ENCODE measurements at regions not wholly inside any gene's neighbourhood (a gene's known extent, or its start where the extent isn't known, plus 50 kb on each side); places are given as distances from the start of the nearest gene placed in this dataset.

GRCh38 chr13:47005756-47006414 is 109.0 kb upstream of the HTR2A start:
- H3K4me3 ChIP-seq (ENCODE audit: low read depth in 1 of 3, low read length in 3 of 3): no peak overlapping the region
- no peaks in the 10 kb centered on the region for H3K9me3 ChIP-seq (ENCODE audit: control insufficient read depth in 4 of 4, low read length in 3 of 4)
- no peaks in the 10 kb centered on the region for H3K4me1 ChIP-seq (ENCODE audit: control insufficient read depth in 4 of 4, insufficient read depth in 4 of 4, low read length in 3 of 4)
- no peak overlapping the region for H3K27ac ChIP-seq (ENCODE audit: low read depth in 1 of 2, low read length in 2 of 2)
- WGBS: 96% methylated on average over 2 of the region's 2 CpGs
- H3K27me3 ChIP-seq (ENCODE audit: control insufficient read depth in 4 of 4, insufficient read depth in 4 of 4, low read length in 3 of 4): no peaks in the 10 kb centered on the region
- TF ChIP-seq, protein P1, sequence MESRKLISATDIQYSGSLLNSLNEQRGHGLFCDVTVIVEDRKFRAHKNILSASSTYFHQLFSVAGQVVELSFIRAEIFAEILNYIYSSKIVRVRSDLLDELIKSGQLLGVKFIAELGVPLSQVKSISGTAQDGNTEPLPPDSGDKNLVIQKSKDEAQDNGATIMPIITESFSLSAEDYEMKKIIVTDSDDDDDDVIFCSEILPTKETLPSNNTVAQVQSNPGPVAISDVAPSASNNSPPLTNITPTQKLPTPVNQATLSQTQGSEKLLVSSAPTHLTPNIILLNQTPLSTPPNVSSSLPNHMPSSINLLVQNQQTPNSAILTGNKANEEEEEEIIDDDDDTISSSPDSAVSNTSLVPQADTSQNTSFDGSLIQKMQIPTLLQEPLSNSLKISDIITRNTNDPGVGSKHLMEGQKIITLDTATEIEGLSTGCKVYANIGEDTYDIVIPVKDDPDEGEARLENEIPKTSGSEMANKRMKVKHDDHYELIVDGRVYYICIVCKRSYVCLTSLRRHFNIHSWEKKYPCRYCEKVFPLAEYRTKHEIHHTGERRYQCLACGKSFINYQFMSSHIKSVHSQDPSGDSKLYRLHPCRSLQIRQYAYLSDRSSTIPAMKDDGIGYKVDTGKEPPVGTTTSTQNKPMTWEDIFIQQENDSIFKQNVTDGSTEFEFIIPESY (IDR thresholded peaks at IDR 0.05): no peak
- TF ChIP-seq REST (IDR thresholded peaks at IDR 0.05) (no peak), RAD21 (IDR thresholded peaks at IDR 0.05) (no peak)
- no peak for DNase-seq (ENCODE audit: low spot score)
- H3K9ac ChIP-seq (ENCODE audit: low read depth in 1 of 2, low read length in 2 of 2): no peak overlapping the region
- H3K36me3 ChIP-seq (ENCODE audit: control insufficient read depth in 4 of 4, insufficient read depth in 3 of 4, low read depth in 1 of 4, low read length in 3 of 4): no peaks in the 10 kb centered on the region

DNA sequence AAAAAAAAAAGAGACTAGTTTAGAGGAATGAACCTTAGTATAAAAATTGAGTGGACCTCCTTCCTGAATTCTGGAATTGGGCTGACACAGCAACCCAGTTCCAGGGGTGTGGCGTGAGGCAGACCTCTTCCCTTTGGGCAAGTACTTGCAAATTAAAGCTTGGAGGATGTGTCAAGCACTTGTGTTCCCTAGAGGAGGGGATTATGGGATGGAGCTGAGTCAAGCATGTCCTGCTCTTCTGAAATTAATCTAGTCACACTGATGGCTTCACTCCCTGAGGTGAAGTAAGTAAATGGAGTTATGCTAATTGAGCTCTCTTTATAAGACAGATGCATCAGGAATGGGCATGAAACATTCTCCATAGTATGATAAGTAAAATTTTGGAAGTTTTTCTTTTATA is 107.7 kb upstream of the HTR2A start:
- H3K4me3 ChIP-seq (ENCODE audit: low read depth in 1 of 3, low read length in 3 of 3): no peak overlapping the region

More for the DNA sequence above, 107.7 kb upstream of the HTR2A start:
- Histone ChIP-seq H3K9me3 (ENCODE audit: control insufficient read depth in 4 of 4, low read length in 3 of 4) (no peaks in the 10 kb centered on the region), H3K27me3 (ENCODE audit: control insufficient read depth in 4 of 4, insufficient read depth in 4 of 4, low read length in 3 of 4) (no peaks in the 10 kb centered on the region), H3K9ac (ENCODE audit: low read depth in 1 of 2, low read length in 2 of 2) (no peak overlapping the region), H3K4me1 (ENCODE audit: control insufficient read depth in 4 of 4, insufficient read depth in 4 of 4, low read length in 3 of 4) (no peaks in the 10 kb centered on the region), H3K36me3 (ENCODE audit: control insufficient read depth in 4 of 4, insufficient read depth in 3 of 4, low read depth in 1 of 4, low read length in 3 of 4) (no peaks in the 10 kb centered on the region), H3K27ac (ENCODE audit: low read depth in 1 of 2, low read length in 2 of 2) (no peak overlapping the region)
- DNase-seq (ENCODE audit: low spot score): no peak
- 88% methylated on average over 1 of the region's 1 CpG for WGBS
- TF ChIP-seq, protein P2, sequence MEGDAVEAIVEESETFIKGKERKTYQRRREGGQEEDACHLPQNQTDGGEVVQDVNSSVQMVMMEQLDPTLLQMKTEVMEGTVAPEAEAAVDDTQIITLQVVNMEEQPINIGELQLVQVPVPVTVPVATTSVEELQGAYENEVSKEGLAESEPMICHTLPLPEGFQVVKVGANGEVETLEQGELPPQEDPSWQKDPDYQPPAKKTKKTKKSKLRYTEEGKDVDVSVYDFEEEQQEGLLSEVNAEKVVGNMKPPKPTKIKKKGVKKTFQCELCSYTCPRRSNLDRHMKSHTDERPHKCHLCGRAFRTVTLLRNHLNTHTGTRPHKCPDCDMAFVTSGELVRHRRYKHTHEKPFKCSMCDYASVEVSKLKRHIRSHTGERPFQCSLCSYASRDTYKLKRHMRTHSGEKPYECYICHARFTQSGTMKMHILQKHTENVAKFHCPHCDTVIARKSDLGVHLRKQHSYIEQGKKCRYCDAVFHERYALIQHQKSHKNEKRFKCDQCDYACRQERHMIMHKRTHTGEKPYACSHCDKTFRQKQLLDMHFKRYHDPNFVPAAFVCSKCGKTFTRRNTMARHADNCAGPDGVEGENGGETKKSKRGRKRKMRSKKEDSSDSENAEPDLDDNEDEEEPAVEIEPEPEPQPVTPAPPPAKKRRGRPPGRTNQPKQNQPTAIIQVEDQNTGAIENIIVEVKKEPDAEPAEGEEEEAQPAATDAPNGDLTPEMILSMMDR (IDR thresholded peaks at IDR 0.05; ENCODE audit: low read depth, low read length, missing input control): no peak
- no peak for TF ChIP-seq TAF1 (conservative IDR thresholded peaks at IDR 0.05)
- TF ChIP-seq EGR1 (IDR thresholded peaks at IDR 0.05; ENCODE audit: low read depth in 2 of 2): no peak
- no peak for TF ChIP-seq NR2F2 (IDR thresholded peaks at IDR 0.05)
- TF ChIP-seq RAD21 (IDR thresholded peaks at IDR 0.05): no peak
- no peak for TF ChIP-seq MAX (IDR thresholded peaks at IDR 0.05)
- no peak for TF ChIP-seq GABPA (IDR thresholded peaks at IDR 0.05 in 1 of 2, conservative IDR thresholded peaks at IDR 0.05 in 1 of 2)
- TF ChIP-seq, protein P1 (IDR thresholded peaks at IDR 0.05): no peak
- TF ChIP-seq YY1 (IDR thresholded peaks at IDR 0.05): no peak
- TF ChIP-seq FOXA2 (IDR thresholded peaks at IDR 0.05): no peak
- TF ChIP-seq HNF4G (IDR thresholded peaks at IDR 0.05): no peak
- no peak for TF ChIP-seq HNF4A (conservative IDR thresholded peaks at IDR 0.05)
- TF ChIP-seq REST (IDR thresholded peaks at IDR 0.05): no peak
